ENCODE measurements at regions not wholly inside any gene's neighbourhood (a gene's known extent, or its start where the extent isn't known, plus 50 kb on each side); places are given as distances from the start of the nearest gene placed in this dataset.

DNA sequence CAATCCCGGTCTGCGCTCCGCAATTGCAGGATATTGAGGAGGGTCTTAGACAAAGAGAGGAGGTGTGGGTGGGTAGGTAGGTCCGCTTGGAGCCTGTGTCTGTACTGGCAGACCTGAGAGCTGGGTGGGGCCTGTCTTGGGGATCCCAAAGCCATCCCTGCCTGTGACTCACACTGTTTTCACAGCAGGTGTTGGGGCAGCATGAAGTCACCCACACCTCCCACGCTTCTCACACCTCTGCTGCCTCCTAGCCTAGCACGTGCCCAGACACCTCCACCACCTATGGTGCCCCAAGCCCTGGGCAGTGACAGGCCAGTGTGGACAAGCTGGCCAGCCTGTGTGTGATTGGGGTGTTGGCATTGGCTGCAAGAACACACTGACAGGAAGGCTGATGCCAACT, 65.7 kb upstream of the ECE1 start:
- POLR2A ChIA-PET (ENCODE audit: partially characterized antibody), result no interaction called here
- H3K79me1 ChIP-seq (ENCODE audit: low read depth, low read length), result no peaks in the 10 kb centered on the region
- DNase-seq (ENCODE audit: low read depth in 1 of 2, low spot score in 2 of 2) (no peak), FAIRE-seq (no peak)
- peaks cover 0 to 2% (median 0%) of the 10 kb centered on the region in 4 experiments; a peak in 1 of 7 replicates for H3K4me1 ChIP-seq (replicated peaks in 1 of 4; ENCODE audit: control insufficient read depth in 3 of 4, insufficient read depth in 4 of 4, low read length in 3 of 4)
- 68% methylated on average over 6 of the region's 6 CpGs; no CpG with 5 or more reads in 1 of the 2 experiments for WGBS, 2 experiments (ENCODE audit: extremely low coverage in 1 of 2, insufficient coverage in 1 of 2, insufficient read length in 1 of 2, insufficient replicate concordance in 2 of 2, low coverage in 1 of 2, low lambda C conversion rate in 2 of 2, missing lambda C conversion rate in 1 of 2)
- H3K79me2 ChIP-seq (ENCODE audit: control insufficient read depth in 1 of 2, insufficient read depth in 2 of 2, low read length in 2 of 2), result no peaks in the 10 kb centered on the region
- no peak overlapping the region for H2AFZ ChIP-seq (ENCODE audit: low read length)
- no peak overlapping the region for H3K56ac ChIP-seq (replicated peaks; ENCODE audit: insufficient read length, low read depth, low read length)
- no peaks in the 10 kb centered on the region for H3K9me3 ChIP-seq (ENCODE audit: insufficient read depth in 2 of 2, low read depth in 1 of 2, low read length in 1 of 2)
- no peaks in the 10 kb centered on the region for H3K27me3 ChIP-seq (replicated peaks in 1 of 4; ENCODE audit: control insufficient read depth in 3 of 4, extremely low read depth in 1 of 4, insufficient read depth in 3 of 4, low read length in 3 of 4)
- H3K27ac ChIP-seq (ENCODE audit: low read depth, low read length), result no peak overlapping the region
- H2BK120ac ChIP-seq (replicated peaks; ENCODE audit: low read depth, low read length), result no peak overlapping the region
- H2BK12ac ChIP-seq (ENCODE audit: low read depth, low read length), result no peak overlapping the region
- H2AK5ac ChIP-seq (ENCODE audit: low read depth, low read length), result no peak overlapping the region
- no peak overlapping the region for H3K4ac ChIP-seq (replicated peaks; ENCODE audit: insufficient read length, low read depth, low read length)
- no peak overlapping the region for H3K9ac ChIP-seq (replicated peaks in 1 of 4; ENCODE audit: extremely low read depth in 1 of 4, low read depth in 3 of 4, low read length in 3 of 4)
- H2BK5ac ChIP-seq (ENCODE audit: low read depth, low read length), result peak overlapping the region; percentile 40; the same call in 1 of the 2 replicates
- H2BK20ac ChIP-seq (ENCODE audit: low read length), result no peak overlapping the region
- H3K14ac ChIP-seq (ENCODE audit: insufficient read length), result no peak overlapping the region
- no peaks in the 10 kb centered on the region for H4K20me1 ChIP-seq (replicated peaks in 1 of 2; ENCODE audit: control insufficient read depth in 1 of 2, insufficient read depth in 2 of 2, low read length in 2 of 2)
- no peak overlapping the region for H3K4me3 ChIP-seq (ENCODE audit: extremely low read depth in 1 of 4, insufficient read depth in 2 of 4, low read depth in 3 of 4, low read length in 4 of 4)
- no peak overlapping the region for H3K23ac ChIP-seq (ENCODE audit: insufficient read length)
- no peak overlapping the region for H3K18ac ChIP-seq (ENCODE audit: extremely low read depth, low read length)
- H4K5ac ChIP-seq (ENCODE audit: insufficient read length, low read depth, low read length), result no peak overlapping the region
- H4K91ac ChIP-seq (replicated peaks; ENCODE audit: insufficient read length, low read length), result no peak overlapping the region
- CTCF ChIA-PET (ENCODE audit: partially characterized antibody), result interaction anchor here (1.2 to 13.3 kb wide), 7 partner anchors 12 to 131 kb away, joined by 3 to 123 read pairs (median 14); no protein-coding TSS in a partner anchor
- H2BK15ac ChIP-seq (ENCODE audit: low read length), result no peak overlapping the region; the same call in 1 of the 2 replicates
- H3K23me2 ChIP-seq (ENCODE audit: low read depth, low read length), result no peaks in the 10 kb centered on the region
- H3K36me3 ChIP-seq (ENCODE audit: control insufficient read depth in 2 of 4, insufficient read depth in 4 of 4, low read length in 3 of 4), result no peaks in the 10 kb centered on the region
- no peak overlapping the region for H3K4me2 ChIP-seq (ENCODE audit: insufficient read depth in 1 of 2, low read depth in 2 of 2, low read length in 2 of 2)
- H4K8ac ChIP-seq (ENCODE audit: extremely low read depth, insufficient read depth, low read length), result no peak overlapping the region
- TF ChIP-seq BCL11A (IDR thresholded peaks at IDR 0.05; ENCODE audit: low read depth in 2 of 2, low read length in 2 of 2) (no peak), SAP30 (IDR thresholded peaks at IDR 0.05; ENCODE audit: insufficient read depth, insufficient replicate concordance, low read length) (no peak)
- TF ChIP-seq, protein P1, sequence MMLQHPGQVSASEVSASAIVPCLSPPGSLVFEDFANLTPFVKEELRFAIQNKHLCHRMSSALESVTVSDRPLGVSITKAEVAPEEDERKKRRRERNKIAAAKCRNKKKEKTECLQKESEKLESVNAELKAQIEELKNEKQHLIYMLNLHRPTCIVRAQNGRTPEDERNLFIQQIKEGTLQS (IDR thresholded peaks at IDR 0.05; ENCODE audit: insufficient read depth, low read depth, low read length), result no peak

Data from H1 (cell line).